IMR-90 (cell line): ENCODE measurements at regions not wholly inside any gene's neighbourhood (a gene's known extent, or its start where the extent isn't known, plus 50 kb on each side); places are given as distances from the start of the nearest gene placed in this dataset.

Experiments used
- ATAC-seq: fragments of 200-7000 bp; cut with Tn5 transposase; 2 replicates; pipeline ENCODE4 v1.9.1; 2020; ENCODE audit warnings: low read depth, mild to moderate bottlenecking, moderate library complexity
- BruUV-seq: library from RNA; stranded (reverse); fragments of 400-500 nt; replicated peaks from 2 replicates; lab custom pipeline; 2021; lab: Mats Ljungman, UMichigan
- CTCF ChIA-PET: fragments of 300-600 bp; formaldehyde crosslinking; extraction: SDS; loops from one replicate; lab custom pipeline; 2021; ENCODE audit warnings: antibody characterized with exemption; lab: Yijun Ruan, JAX
- POLR2A ChIA-PET: fragments of 300-600 bp; sonication (Branson Sonifier 250); formaldehyde crosslinking; loops from one replicate; lab custom pipeline; 2022; ENCODE audit warnings: antibody characterized with exemption; ENCODE audit not compliant: unreplicated experiment; lab: Charles Lee
- DNase-seq: peaks from one replicate; pipeline ENCODE4 v3.0.0; 2013
- H2AFZ ChIP-seq: replicated peaks from 2 replicates; pipeline ENCODE3; 2013; ENCODE audit warnings: low read length, mild to moderate bottlenecking; ENCODE audit not compliant: poor library complexity
- H2AK5ac ChIP-seq: 2 replicates; pipeline ENCODE4 v1.6.1; 2013; ENCODE audit warnings: low read depth, low read length, inconsistent platforms
- H2AK9ac ChIP-seq: replicated peaks from 2 replicates; pipeline ENCODE3; 2013; ENCODE audit warnings: mild to moderate bottlenecking, low read depth, low read length, moderate library complexity; ENCODE audit not compliant: poor library complexity
- H2BK120ac ChIP-seq: 2 replicates; pipeline ENCODE4 v1.6.1; 2013; ENCODE audit warnings: low read depth, low read length, inconsistent platforms
- H2BK15ac ChIP-seq: 3 replicates; pipeline ENCODE4 v1.6.1; 2013; ENCODE audit warnings: low read depth, low read length, inconsistent platforms
- H2BK20ac ChIP-seq: 2 replicates; pipeline ENCODE4 v1.6.1; 2013; ENCODE audit warnings: low read depth, mild to moderate bottlenecking, inconsistent platforms, low read length, moderate library complexity
- H2BK5ac ChIP-seq: 2 replicates; pipeline ENCODE4 v1.6.1; 2013; ENCODE audit warnings: mild to moderate bottlenecking, low read depth, low read length, inconsistent platforms; ENCODE audit not compliant: poor library complexity, severe bottlenecking
- H3K14ac ChIP-seq: replicated peaks from 2 replicates; pipeline ENCODE4 v1.6.1; 2013; ENCODE audit warnings: low read depth, low read length, inconsistent platforms
- H3K18ac ChIP-seq: 2 replicates; pipeline ENCODE4 v1.6.1; 2013; ENCODE audit warnings: low read depth, low read length, control low read depth
- H3K23ac ChIP-seq: 2 replicates; pipeline ENCODE4 v1.6.1; 2013; ENCODE audit warnings: low read depth, low read length, inconsistent platforms
- H3K27ac ChIP-seq: 2 replicates; pipeline ENCODE4 v1.5.1; 2013; ENCODE audit warnings: mild to moderate bottlenecking, control low read depth, low read length; ENCODE audit not compliant: insufficient read depth
- H3K27me3 ChIP-seq: 2 replicates; pipeline ENCODE4 v1.6.1; 2013; ENCODE audit warnings: low read length; ENCODE audit not compliant: control insufficient read depth, insufficient read depth
- H3K36me3 ChIP-seq: 2 replicates; pipeline ENCODE4 v1.6.1; 2013; ENCODE audit warnings: low read length, mixed read lengths; ENCODE audit not compliant: control insufficient read depth, insufficient read depth
- H3K4ac ChIP-seq: 2 replicates; pipeline ENCODE4 v1.6.1; 2013; ENCODE audit warnings: low read depth, low read length, inconsistent platforms
- H3K4me1 ChIP-seq: 2 replicates; pipeline ENCODE4 v1.6.1; 2013; ENCODE audit warnings: low read length, mixed read lengths; ENCODE audit not compliant: control insufficient read depth, insufficient read depth
- H3K4me2 ChIP-seq: 2 replicates; pipeline ENCODE4 v1.6.1; 2013; ENCODE audit warnings: low read depth, mild to moderate bottlenecking, control low read depth, low read length, moderate library complexity
- H3K4me3 ChIP-seq: 2 replicates; pipeline ENCODE4 v1.5.1; 2013; ENCODE audit warnings: low read depth, mild to moderate bottlenecking, control low read depth, low read length, moderate library complexity; ENCODE audit not compliant: insufficient read depth
- H3K56ac ChIP-seq: 2 replicates; pipeline ENCODE4 v1.6.1; 2013; ENCODE audit warnings: low read length, inconsistent platforms; ENCODE audit not compliant: insufficient read depth; ENCODE audit errors: extremely low read depth
- H3K79me1 ChIP-seq, 2 experiments: 2 replicates each; pipeline ENCODE4 v1.6.1; 2013; ENCODE audit warnings: low read length in 2 of 2, inconsistent platforms in 1 of 2, low read depth in 1 of 2
- H3K9ac ChIP-seq: 2 replicates; pipeline ENCODE4 v1.6.1; 2013; ENCODE audit warnings: low read depth, low read length, control low read depth
- H3K9me1 ChIP-seq: 2 replicates; pipeline ENCODE4 v1.6.1; 2013; ENCODE audit warnings: low read length, inconsistent platforms; ENCODE audit not compliant: insufficient read depth
- H3K9me3 ChIP-seq: 2 replicates; pipeline ENCODE4 v1.6.1; 2013; ENCODE audit warnings: low read length; ENCODE audit not compliant: control insufficient read depth, insufficient read depth
- H4K20me1 ChIP-seq: 2 replicates; pipeline ENCODE4 v1.6.1; 2013; ENCODE audit warnings: low read length, inconsistent platforms; ENCODE audit not compliant: insufficient read depth
- H4K5ac ChIP-seq: 2 replicates; pipeline ENCODE4 v1.6.1; 2013; ENCODE audit warnings: mild to moderate bottlenecking, low read depth, low read length, control low read depth
- H4K8ac ChIP-seq, 2 experiments: 2 replicates each; pipeline ENCODE4 v1.6.1; 2013; ENCODE audit warnings: low read depth in 2 of 2, low read length in 2 of 2, control low read depth in 1 of 2, inconsistent platforms in 1 of 2
- H4K91ac ChIP-seq: 2 replicates; pipeline ENCODE4 v1.6.1; 2013; ENCODE audit warnings: low read depth, low read length, inconsistent platforms; ENCODE audit not compliant: insufficient read depth
- BHLHE40 ChIP-seq: fragments of 150-350 bp; IDR thresholded peaks from 2 replicates; pipeline ENCODE4 v1.6.1; 2016; ENCODE audit warnings: mild to moderate bottlenecking, low read depth, low read length
- CHD1 ChIP-seq: IDR thresholded peaks from 2 replicates; pipeline ENCODE4 v1.6.1; 2012; ENCODE audit warnings: low read depth, low read length, improper control_type of control experiment
- CTCF ChIP-seq: conservative IDR thresholded peaks from 2 replicates; pipeline ENCODE4 v1.5.1; 2012; ENCODE audit warnings: mild to moderate bottlenecking, low read depth, low read length, improper control_type of control experiment
- ELK1 ChIP-seq: fragments of 150-350 bp; IDR thresholded peaks from 2 replicates; pipeline ENCODE4 v1.6.1; 2016; ENCODE audit warnings: low read depth, mild to moderate bottlenecking, low read length, moderate library complexity, borderline replicate concordance
- FOS ChIP-seq: fragments of 150-350 bp; IDR thresholded peaks from 2 replicates; pipeline ENCODE4 v1.6.1; 2016; ENCODE audit warnings: low read depth, low read length
- MAFK ChIP-seq: IDR thresholded peaks from 2 replicates; pipeline ENCODE4 v1.6.1; 2012; ENCODE audit warnings: low read depth, low read length, improper control_type of control experiment
- MAZ ChIP-seq: IDR thresholded peaks from 2 replicates; pipeline ENCODE4 v1.6.1; 2012; ENCODE audit warnings: low read depth, mild to moderate bottlenecking, low read length, improper control_type of control experiment, moderate library complexity, borderline replicate concordance
- MXI1 ChIP-seq: IDR thresholded peaks from 2 replicates; pipeline ENCODE4 v1.6.1; 2012; ENCODE audit warnings: low read depth, mild to moderate bottlenecking, low read length, moderate library complexity, borderline replicate concordance
- NFE2L2 ChIP-seq: fragments of 150-350 bp; IDR thresholded peaks from 2 replicates; pipeline ENCODE4 v1.6.1; 2016; ENCODE audit warnings: low read depth, mild to moderate bottlenecking, low read length
- POLR2A ChIP-seq: IDR thresholded peaks from 2 replicates; pipeline ENCODE4 v1.6.1; 2012; ENCODE audit warnings: mild to moderate bottlenecking, low read depth, low read length
- RAD21 ChIP-seq: IDR thresholded peaks from 2 replicates; pipeline ENCODE4 v1.6.1; 2012; ENCODE audit warnings: low read length, improper control_type of control experiment
- RCOR1 ChIP-seq: IDR thresholded peaks from 2 replicates; pipeline ENCODE4 v1.6.1; 2012; ENCODE audit warnings: mild to moderate bottlenecking, low read length, improper control_type of control experiment; ENCODE audit not compliant: insufficient replicate concordance
- RFX5 ChIP-seq: IDR thresholded peaks from 2 replicates; pipeline ENCODE4 v1.8.0; 2012; ENCODE audit warnings: low read depth, mild to moderate bottlenecking, low read length, moderate library complexity
- USF2 ChIP-seq: fragments of 150-350 bp; IDR thresholded peaks from 2 replicates; pipeline ENCODE4 v1.6.1; 2017; ENCODE audit warnings: mild to moderate bottlenecking, antibody characterized with exemption, low read length, low read depth
- dilution Hi-C: fragments of 300-500 bp; cut with HindIII; formaldehyde crosslinking; loops from one replicate; pipeline ENCODE4 v1.14.3; 2018; ENCODE audit warnings: low sequenced_read_pairs; ENCODE audit not compliant: unreplicated experiment
- in situ Hi-C: fragments of 300-500 bp; cut with MboI; formaldehyde crosslinking; loops from 3 replicates; pipeline ENCODE4 v1.14.3; 2019; ENCODE audit warnings: low sequenced_read_pairs, inconsistent platforms, mixed read lengths
- intact Hi-C: fragments of 100-400 bp; cut with micrococcal nuclease; formaldehyde crosslinking; loops from 2 replicates; pipeline ENCODE4 v1.10.0; 2022

- H3K79me1 ChIP-seq: no peaks in the 10 kb centered on the region
- no peak overlapping the region for H3K14ac ChIP-seq
- intact Hi-C loops (no loop called here), in situ Hi-C loops (no loop called here), dilution Hi-C loops (no loop called here)
- no peak overlapping the region for H2BK15ac ChIP-seq
- BruUV-seq: no TSS peak
- H3K36me3 ChIP-seq: no peaks in the 10 kb centered on the region
- CTCF ChIA-PET: no interaction called here
- no peak overlapping the region for H3K4me3 ChIP-seq
- H2BK20ac ChIP-seq: no peak overlapping the region
- H4K20me1 ChIP-seq: no peaks in the 10 kb centered on the region
- H2BK5ac ChIP-seq: no peak overlapping the region
- H3K27me3 ChIP-seq: no peaks in the 10 kb centered on the region
- H3K9me1 ChIP-seq: no peaks in the 10 kb centered on the region
- H3K27ac ChIP-seq: no peak overlapping the region
- DNase-seq: no peak
- H3K23ac ChIP-seq: no peak overlapping the region
- H3K4me1 ChIP-seq: no peaks in the 10 kb centered on the region
- H2BK120ac ChIP-seq: no peak overlapping the region
- H4K8ac ChIP-seq: no peak overlapping the region
- H2AFZ ChIP-seq: no peak overlapping the region
- POLR2A ChIA-PET: no interaction called here
- no peak overlapping the region for H3K4me2 ChIP-seq
- H3K4ac ChIP-seq: no peak overlapping the region
- no peak overlapping the region for H4K91ac ChIP-seq
- TF ChIP-seq ELK1 (no peak), MXI1 (no peak), RAD21 (no peak), MAZ (no peak), MAFK (no peak), POLR2A (no peak), USF2 (no peak), RFX5 (no peak), CTCF (no peak), CHD1 (no peak), NFE2L2 (no peak), BHLHE40 (no peak), RCOR1 (no peak), FOS (no peak)
- H3K56ac ChIP-seq: no peak overlapping the region
- no peaks in the 10 kb centered on the region for H3K9me3 ChIP-seq
- no peak for ATAC-seq
- H2AK9ac ChIP-seq: no peak overlapping the region
- no peak overlapping the region for H2AK5ac ChIP-seq
- H4K5ac ChIP-seq: no peak overlapping the region
- H3K18ac ChIP-seq: no peak overlapping the region
- H3K9ac ChIP-seq: no peak overlapping the region
Measured at GRCh38 chr12:66929121-66929520, 250.2 kb upstream of the GRIP1 start.
